ENCODE measurements at regions not wholly inside any gene's neighbourhood (a gene's known extent, or its start where the extent isn't known, plus 50 kb on each side); places are given as distances from the start of the nearest gene placed in this dataset.

- no peak for DNase-seq
Observed at GRCh38 chr1:30280572-30280971, 442.8 kb downstream of the MATN1 start.

GRCh38 chr1:30277911-30278310 lies 445.5 kb downstream of the MATN1 start:
- no peak for DNase-seq

GRCh38 chr1:30277415-30277814 lies 446.0 kb downstream of the MATN1 start:
- DNase-seq, result no peak

- no peak for DNase-seq
Observed at GRCh38 chr1:30275926-30276764, 447.2 kb downstream of the MATN1 start.

GRCh38 chr1:30274976-30275621 lies 448.3 kb downstream of the MATN1 start:
- DNase-seq, result no peak

- DNase-seq, result no peak
Observed at GRCh38 chr1:30274173-30274970, 449.0 kb downstream of the MATN1 start.

- DNase-seq, result no peak
Observed at GRCh38 chr1:30273456-30273855, 449.9 kb downstream of the MATN1 start.

GRCh38 chr1:30273021-30273325 lies 450.4 kb downstream of the MATN1 start:
- no peak for DNase-seq

- no peak for DNase-seq
Observed at GRCh38 chr1:30272277-30273020, 450.9 kb downstream of the MATN1 start.

- DNase-seq, result no peak
Observed at GRCh38 chr1:30271401-30272276, 451.7 kb downstream of the MATN1 start.

GRCh38 chr1:30270461-30270860 lies 452.9 kb downstream of the MATN1 start:
- DNase-seq, result no peak

GRCh38 chr1:30268923-30269666 lies 454.3 kb downstream of the MATN1 start:
- no peak for DNase-seq

GRCh38 chr1:30267856-30268255 lies 455.5 kb downstream of the MATN1 start:
- DNase-seq, result no peak

- no peak for DNase-seq
Observed at GRCh38 chr1:30267046-30267445, 456.3 kb downstream of the MATN1 start.

- DNase-seq, result no peak
Observed at GRCh38 chr1:30265127-30266070, 458.0 kb downstream of the MATN1 start.

GRCh38 chr1:30264672-30265025 lies 458.7 kb downstream of the MATN1 start:
- no peak for DNase-seq

GRCh38 chr1:30263888-30264671 lies 459.3 kb downstream of the MATN1 start:
- DNase-seq, result no peak

- no peak for DNase-seq
Observed at GRCh38 chr1:30263405-30263804, 460.0 kb downstream of the MATN1 start.

- no peak for DNase-seq
Observed at GRCh38 chr1:30262158-30262557, 461.2 kb downstream of the MATN1 start.
